HG03064 (cell line): ENCODE measurements at regions not wholly inside any gene's neighbourhood (a gene's known extent, or its start where the extent isn't known, plus 50 kb on each side); places are given as distances from the start of the nearest gene placed in this dataset.
"Not testable (repeated sequence)": the region's sequence is repeated elsewhere in the genome, so short reads cannot be mapped to it uniquely, and the experiment has no call there.

Experiments used
- ATAC-seq: cut with Tn5 transposase; IDR thresholded peaks from one replicate; pipeline ENCODE4 v1.9.1; 2021; ENCODE audit warnings: low read depth; ENCODE audit not compliant: unreplicated experiment

DNA sequence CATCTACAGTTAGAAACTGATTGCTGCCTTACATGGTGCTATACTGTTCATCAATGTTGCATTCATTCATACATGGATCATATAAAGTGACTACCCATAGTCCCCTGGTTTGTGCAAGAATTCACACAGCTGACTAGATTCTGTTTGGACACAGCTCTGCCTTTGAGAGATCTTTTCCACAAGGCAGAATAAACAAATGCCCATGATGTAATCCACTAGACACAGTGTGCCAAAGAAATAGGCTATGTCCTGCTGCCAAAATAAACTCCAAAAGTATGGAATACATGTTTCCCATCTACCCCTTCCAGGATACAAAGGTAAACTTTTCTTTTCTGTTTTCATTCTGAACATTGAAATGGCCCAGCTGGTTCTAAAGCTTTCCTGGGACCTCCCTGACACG is 269.4 kb upstream of the CHAC2 start:
- ATAC-seq: no peak

DNA sequence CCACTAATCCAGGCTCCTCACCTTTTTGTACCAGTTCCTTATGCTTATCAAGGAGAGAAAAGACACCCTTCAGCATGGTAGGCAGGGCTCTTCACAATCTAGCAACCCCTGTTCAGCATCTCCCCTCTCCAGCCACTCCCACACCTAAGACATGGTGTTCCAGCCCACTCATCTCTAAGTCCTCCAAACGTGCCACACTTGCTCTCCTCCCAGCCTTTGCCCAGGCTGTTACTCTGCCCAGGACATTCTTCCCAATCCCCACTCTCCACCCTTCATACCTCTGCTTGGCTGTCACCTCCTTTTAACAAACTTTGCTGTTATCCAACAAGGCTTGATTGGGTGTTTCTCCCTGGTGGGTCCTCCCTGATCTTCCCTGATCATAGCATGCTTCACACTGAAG is 270.6 kb upstream of the CHAC2 start:
- no peak for ATAC-seq

DNA sequence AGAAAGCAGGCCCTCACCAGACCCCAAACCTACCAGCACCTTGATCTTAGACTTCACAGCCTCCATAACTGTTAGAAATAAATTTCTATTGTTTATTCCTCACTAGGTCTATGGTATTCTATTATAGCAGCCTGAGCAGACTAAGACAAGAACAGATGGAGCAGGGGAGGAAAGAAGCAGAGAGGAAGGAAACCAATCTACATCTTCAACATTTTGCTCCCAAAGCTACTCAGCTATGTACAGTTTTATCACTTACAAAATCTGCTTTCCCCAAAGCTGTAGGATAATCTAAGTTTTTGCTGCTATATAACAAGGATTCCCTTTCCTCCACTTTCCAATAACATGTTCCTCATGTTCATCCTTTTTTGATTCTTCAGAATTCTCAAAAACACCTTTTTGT is 274.4 kb upstream of the CHAC2 start:
- no peak for ATAC-seq

DNA sequence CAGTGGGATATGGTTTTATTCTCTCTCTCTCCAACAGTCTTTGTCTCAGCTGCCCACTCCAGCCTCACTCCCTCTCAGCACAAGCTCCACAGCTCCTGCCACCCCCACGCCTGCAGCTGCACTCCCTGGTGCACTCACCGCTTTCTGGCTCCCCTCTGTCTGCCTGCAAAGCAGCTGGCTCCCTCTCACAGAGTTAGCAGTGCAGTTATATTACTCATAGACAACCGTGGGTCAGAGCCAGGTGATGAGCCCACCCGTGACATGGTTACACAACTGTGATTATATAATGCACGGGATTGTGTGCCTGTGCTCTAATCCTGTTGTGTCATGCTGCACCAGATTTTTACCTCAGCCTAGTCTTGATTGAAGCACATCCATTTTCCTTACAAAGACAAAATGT is 276.9 kb upstream of the CHAC2 start:
- no peak for ATAC-seq

DNA sequence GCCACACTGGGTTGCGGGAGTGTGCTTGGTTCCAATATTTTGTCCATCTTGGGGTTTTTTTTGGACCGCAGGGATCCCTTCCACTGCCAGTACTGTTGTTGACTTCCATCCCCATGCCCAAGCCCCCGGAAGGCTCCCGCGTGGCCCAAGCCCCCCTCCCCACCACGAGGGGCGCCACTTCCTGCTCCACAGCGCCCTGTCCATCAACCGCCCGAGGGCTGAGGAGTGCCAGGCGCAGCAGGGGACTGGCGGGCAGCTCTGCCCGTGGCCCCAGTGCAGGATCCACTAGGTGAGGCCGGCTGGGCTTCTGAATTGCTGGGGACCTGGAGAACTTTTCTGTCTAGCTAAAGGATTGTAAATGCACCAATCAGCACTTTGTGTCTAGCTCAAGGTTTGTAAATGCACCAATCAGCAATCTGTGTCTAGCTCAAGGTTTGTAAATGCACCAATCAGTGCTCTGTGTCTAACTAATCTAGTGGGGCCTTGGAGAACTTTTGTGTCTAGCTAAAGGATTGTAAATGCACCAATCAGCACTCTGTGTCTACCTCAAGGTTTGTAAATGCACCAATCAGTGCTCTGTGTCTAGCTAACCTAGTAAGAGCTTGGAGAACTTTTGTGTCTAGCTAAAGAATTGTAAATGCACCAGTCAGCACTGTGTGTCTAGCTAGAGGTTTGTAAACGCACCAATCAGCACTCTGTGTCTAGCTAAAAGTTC is 281.3 kb upstream of the CHAC2 start:
- not testable (repeated sequence) for ATAC-seq

DNA sequence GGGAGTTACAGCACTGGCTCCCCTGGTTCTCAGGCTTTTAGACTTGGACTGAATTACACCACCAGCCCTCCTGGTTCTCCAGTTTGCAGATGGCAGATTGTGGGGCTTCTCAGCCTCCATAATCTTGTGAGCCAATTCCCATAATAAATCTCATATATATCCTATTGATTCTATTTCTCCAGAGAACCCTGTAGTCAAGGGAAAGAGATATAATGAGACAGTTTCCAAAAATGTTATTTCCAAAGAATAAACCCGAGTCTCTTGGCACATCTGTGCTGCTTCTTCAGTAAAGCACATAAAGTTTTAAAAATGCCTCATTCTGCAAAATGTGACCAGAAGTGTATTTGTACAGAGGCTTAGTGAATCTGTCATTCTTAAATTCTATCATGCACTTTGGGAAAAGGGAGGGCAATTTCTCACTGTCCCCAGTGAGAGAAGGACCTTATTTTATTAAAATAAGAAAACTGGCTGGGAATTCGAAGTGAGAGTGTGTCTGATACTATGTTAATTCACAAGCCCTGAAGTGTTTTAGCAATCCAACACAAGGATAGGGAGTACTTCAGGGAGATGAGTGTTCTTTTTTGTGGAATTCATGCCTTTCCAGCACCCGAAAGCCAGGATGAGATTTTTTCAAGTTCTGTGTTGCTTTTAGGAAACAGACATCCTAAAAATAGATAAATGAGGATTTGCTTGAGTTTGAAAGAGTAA is 282.4 kb upstream of the CHAC2 start:
- ATAC-seq: no peak

DNA sequence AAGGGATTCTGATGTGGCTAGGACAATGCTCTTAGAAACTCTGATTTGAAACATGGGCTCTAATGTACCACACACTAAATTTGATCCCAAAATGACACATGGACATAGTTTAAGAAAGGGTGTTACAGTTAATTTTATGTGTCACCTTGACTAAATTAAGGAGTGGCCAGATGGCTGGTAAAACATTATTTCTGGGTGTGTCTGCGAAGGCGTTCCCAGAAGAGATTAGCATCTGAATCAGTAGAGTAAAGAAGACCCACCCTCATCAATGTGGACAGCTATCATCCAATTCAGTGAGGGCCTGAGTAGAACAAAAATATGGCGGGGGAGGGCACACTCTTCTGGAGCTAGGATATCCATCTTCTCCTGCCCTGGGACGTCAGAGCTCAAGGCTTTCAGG is 283.1 kb upstream of the CHAC2 start:
- ATAC-seq: no peak

DNA sequence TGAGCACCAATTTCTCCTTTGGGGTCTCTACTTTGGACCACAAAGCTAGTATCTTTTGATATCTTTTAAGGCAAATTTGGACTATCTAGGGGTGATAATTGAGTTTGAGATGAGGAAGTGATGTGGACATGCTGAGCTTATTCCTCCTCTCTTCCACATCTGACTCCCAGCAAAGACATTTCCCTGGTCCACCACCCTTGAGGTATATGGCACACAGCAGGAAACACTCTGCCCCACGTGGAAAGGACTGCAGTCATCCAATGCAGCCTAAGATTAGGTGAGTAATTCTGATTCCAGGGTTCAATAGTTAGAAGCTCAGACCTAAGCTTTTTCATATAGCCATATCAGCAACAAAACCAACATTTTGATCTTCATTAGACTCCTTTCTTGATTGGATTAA is 290.1 kb upstream of the CHAC2 start:
- no peak for ATAC-seq

DNA sequence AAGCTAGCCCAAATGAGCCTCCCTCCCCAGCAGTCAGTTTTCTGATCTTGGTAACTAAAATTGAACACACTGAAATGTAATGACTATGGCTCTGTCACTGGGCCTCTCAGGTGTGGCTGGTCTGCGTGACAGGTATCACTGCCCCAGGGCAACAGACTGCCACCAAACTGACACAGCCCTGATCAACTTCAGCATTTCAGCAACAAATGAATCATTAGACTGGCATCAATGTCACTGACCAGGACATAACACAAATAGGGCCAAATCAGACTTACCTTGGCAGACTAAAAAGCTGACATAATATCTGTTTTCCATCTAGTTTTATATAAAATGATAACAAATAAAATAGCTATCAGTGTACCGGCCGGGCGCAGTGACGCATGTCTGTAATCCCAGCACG is 290.8 kb upstream of the CHAC2 start:
- ATAC-seq: no peak

DNA sequence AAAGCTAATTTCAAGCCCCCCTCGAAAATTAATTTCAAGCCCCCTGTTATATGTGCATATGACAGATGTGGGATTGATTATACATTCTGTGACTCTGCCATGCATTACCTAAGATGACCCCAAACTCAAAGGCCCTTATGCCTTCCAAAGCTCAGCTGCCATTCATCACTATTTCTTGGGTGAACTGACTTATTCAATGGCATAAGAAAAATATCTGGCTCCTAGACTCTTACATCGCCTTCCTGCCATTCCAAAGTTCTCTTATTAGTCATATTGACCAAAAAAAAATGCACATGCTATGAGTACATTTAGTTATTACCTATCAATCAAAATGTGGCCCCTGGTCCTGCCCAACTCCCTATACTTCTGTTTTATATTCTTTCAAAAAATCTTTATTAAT is 291.8 kb upstream of the CHAC2 start:
- ATAC-seq: no peak

DNA sequence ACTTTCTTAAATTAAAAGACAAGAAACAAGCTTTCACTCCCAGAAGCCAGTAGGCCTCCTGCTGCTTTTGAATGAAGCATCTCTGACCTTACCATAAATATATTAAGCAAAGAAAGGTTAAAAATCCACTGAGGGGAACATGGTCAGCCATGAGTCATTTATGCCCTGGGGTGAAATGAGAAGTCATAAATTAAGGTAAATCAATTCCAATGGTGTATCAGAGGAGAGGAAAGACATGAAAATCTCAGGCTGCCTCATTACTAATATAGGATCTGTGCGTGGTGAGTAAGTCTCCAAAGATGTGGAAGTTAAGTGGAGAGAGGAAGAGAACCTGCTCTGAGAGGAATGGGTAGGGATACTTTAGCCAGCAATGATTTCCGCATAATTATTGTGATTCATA is 292.3 kb upstream of the CHAC2 start:
- ATAC-seq: no peak

DNA sequence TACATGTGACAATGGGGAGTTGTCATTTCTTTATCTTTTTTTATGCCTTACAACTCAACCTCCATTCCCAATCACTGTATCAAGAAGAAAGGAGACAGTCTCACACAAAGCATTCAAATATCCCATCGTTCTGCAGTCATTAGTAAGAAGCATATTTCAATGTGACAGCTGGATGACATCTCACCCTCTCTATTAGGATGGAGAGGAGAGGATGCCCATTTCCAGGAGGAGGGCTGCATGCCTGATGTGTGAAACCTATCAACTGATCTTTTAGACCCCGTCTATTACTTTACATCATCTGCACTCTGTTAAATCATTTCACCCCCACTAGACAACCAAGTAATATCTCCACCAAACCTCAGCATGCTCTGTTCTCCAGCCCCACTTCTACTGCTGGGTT is 292.7 kb upstream of the CHAC2 start:
- no peak for ATAC-seq

DNA sequence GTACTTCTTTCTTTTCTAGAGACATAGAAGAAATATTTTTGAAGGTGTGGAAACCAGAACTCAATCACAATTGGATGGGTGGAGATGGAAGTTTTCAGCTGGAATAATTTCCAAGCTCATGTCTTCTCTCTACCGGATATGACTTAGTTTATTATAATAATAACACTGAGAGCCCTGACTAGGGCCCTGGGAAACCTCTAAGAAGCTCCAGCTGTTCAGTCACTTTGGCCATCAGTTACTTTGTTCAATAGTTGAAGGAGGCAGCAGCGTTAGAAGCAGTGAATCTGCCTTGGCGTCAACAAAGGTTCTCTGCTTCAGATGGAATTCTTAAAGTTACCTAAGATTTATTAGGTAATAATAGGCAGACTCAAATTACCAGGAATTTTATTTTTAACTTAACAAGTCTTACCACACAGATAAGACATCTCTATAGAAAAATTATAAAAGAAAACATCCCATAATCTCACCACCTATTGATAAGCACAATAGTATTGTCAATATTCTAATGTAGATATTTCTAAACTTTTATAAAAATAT is 293.8 kb upstream of the CHAC2 start:
- no peak for ATAC-seq

DNA sequence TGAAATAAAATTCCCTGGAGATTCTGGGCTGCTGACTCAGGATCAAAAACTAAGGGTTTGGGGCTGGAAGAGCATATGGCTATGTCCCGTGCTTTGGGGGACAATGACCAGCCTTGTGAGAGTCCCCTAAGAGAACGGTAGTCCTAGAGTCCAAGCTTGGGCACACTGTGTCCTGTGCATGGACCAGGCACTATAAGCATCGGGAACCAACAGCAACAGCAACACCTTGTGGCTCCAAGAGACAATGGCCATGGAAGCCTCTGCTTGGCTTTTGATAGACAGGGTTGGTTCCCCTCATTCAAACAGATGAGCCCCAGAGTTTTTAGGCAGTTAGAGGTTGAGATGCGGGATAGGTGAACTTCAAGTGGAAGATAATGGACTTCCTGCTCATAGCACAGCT is 294.4 kb upstream of the CHAC2 start:
- no peak for ATAC-seq

DNA sequence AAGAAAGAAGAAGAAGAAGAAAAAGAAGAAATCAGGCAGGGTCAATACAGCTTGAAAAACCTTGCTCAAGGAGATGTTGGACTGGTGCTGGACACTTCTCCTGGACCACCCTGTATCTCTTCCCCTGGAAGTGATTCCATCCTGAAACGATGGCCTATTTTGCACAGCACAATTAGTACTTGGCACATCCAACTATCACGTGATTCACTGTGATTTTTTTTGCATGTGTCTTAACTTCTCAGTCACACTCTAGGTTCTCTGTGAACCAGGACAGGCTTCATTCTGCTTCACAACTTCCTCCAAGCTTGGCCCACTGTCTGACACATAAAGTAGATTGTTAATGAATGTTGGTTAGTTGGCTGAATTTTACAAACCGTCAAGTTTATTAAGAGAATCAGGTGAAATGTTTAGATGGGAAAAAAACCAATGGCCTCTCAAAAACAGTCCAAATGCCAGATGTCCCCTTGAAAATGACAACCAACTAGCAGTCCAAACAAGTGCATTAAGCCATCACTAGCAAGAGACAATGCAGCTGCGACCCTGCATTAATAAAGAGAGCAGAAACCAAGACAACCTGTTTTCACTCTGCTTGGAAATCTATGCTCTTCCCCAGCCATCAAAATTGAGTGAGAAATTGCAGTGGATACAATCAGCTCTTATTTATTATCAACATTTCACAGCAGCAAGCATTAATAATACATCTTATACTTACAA is 300.0 kb upstream of the CHAC2 start:
- no peak for ATAC-seq

DNA sequence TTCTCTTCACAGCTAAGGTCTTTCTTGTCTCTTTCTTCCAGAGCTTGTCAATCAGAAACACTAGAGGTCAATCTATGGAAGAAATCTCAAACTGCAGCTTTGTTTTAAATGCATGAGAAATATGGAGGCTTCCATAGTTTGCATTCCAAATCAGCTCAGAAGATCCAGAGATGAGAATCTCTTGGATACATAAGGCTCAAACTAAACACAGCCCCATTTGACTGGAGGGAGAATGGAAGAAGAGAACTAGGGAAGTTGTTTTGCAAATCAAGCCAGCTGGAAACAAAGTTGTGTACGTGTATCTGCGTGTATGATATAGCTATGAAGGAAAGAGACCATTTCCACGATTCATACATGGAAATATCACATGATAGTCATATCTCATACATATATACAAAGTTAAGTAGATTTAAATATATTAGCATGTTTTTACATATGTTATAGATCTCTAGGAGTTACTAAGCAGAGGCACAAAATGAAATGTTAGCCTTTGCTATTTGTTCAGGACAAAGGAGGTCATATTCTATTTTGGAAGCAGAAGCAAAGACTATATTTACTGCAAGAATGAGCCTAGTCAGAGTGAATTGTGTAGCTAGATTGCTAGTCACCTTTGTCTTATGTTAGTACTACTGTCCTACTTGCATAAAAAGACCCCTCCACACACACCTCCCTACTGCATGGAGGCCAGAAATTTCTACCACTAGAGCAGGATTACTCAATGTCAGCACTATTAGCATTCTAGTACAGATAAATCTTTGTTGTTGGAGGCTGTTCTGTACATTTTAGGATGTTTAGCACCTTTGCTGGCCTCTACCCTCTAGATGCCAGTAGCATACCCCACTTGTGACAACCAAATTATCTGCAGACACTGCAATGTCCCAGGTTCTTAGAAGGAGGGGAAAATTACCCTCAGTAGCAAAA is 303.5 kb upstream of the CHAC2 start:
- no peak for ATAC-seq

DNA sequence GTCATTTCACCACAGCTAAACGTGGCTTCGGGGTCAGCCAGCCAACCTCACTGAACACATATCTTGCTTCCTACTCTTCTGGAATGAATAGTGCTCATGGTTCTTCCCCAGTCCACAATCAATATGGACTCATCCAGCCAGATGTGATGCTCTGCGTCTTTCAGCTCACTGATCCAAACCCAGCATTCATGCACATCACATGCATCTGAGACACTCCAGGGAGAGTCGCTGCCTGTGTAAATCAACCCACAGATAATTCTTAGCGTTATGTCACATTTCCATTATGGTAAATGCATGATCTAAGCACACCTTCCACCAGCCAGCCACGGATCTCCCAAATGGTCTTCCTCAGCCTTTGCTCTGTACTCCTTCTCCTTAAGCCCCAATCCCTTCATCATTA is 306.7 kb upstream of the CHAC2 start:
- no peak for ATAC-seq

DNA sequence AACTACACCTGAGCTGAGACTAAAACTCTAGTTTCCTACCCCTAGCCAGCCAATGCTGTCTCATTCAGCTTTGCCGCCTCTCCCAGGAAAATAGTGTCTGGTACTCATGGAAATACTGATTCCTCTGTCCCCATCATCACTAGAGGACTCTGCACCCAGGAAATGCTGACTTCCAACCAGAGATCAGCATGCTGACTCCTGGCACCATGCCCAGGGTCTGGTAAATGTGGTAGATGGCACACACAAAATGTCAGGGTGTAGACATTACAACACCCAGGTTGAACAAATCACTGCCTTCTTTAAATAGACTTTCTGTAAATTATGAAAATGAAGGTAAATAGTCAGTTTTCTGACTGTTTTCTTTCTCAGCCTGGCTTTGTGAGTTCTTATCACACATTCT is 307.3 kb upstream of the CHAC2 start:
- ATAC-seq: no peak

DNA sequence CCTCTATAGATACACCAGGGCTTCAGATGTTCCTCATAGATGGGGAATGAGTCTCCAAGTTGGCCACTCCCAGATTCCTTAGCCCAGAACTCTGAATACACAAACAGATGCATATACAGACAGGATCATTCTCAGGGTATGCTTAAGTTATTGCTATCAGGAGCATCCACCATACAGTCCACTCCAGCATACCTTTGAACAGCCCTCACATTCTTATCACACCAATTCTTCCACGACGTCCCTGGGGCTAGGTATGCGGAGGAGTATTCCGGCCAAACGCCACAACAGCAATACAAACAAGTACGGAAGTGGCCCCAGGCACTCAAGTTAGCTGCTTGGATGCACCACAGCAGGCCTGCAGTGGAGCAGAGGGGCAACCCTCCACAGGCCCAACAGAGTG is 312.5 kb upstream of the CHAC2 start:
- no peak for ATAC-seq

DNA sequence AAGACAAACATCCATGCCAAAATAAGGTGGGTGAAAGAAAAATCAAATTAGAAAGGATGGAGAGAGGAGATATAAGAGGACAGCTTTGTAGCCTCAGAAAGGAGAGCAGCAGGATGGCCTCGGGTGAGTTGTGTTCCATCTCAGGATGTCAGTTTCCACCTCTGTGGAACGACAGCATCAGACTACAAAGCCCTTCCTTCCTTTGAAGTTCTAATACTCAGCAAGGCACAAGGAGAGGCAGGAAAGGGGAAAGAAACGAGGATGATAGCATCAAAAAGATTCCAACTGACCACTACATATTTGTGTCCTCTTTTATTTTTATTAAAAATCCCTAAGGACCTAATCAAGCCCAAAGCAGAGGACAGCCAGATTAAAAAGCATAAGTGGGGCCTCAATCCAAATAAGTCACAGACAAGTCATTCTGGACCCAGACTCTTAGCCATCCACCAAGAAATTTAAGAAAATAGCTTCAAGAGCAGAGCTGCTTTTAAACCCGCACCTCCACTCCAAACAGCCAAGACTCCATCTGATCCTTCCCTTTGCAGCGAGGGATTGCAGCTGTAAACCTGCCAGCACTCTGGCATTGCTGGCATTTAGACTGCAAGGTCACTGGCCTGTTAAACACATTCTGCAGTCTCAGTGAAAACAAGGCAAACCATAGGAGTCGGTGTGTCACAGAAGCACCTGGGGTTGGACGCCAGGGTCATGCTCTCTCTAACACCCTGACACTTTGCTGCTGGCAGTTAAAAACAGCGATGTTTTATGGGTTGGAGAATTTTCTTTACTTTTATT is 314.5 kb upstream of the CHAC2 start:
- ATAC-seq: no peak
